Kidney (tissue), 13 donors: ENCODE measurements at regions not wholly inside any gene's neighbourhood (a gene's known extent, or its start where the extent isn't known, plus 50 kb on each side); places are given as distances from the start of the nearest gene placed in this dataset.

ENCODE experiments used
- DNase-seq, 5 donors: peaks; one replicate each; pipeline ENCODE4 v3.0.0-alpha.2; 2013 to 2020
- FAIRE-seq: peaks from 2 replicates; lab custom pipeline; 2012; peaks lifted over from hg19 to GRCh38; lab: Jason Lieb, UNC
- H3K27ac ChIP-seq, 2 donors: one replicate each; pipeline ENCODE4 v1.7.0; 2013; ENCODE audit warnings: low read depth in 2 of 2, low read length in 2 of 2, inconsistent platforms in 1 of 2
- H3K27me3 ChIP-seq: one replicate; pipeline ENCODE4 v1.7.1; 2013; ENCODE audit warnings: low read length, inconsistent platforms; ENCODE audit not compliant: control insufficient read depth, insufficient read depth
- H3K36me3 ChIP-seq, 3 donors: one replicate each; pipeline versions ENCODE4 v1.7.0 to v1.7.1; 2013; ENCODE audit warnings: low read length in 3 of 3, control low read depth in 1 of 3, inconsistent platforms in 1 of 3; ENCODE audit not compliant: insufficient read depth in 3 of 3, control insufficient read depth in 2 of 3
- H3K4me1 ChIP-seq, 3 donors: one replicate each; pipeline versions ENCODE4 v1.7.0 to v1.7.1; 2013; ENCODE audit warnings: low read length in 3 of 3, inconsistent platforms in 1 of 3, low read depth in 1 of 3; ENCODE audit not compliant: control insufficient read depth in 2 of 3, insufficient read depth in 2 of 3
- H3K4me3 ChIP-seq, 3 donors: one replicate each; pipeline versions ENCODE4 v1.7.0 to v1.8.1; 2013; ENCODE audit warnings: low read length in 3 of 3, control low read depth in 1 of 3, inconsistent platforms in 1 of 3
- H3K9ac ChIP-seq, 3 donors: one replicate each; pipeline versions ENCODE4 v1.7.0 to v1.7.1; 2013; ENCODE audit warnings: low read length in 3 of 3, control low read depth in 1 of 3, inconsistent platforms in 1 of 3
- H3K9me3 ChIP-seq, 3 donors: one replicate each; pipeline versions ENCODE4 v1.7.0 to v1.7.1; 2013; ENCODE audit warnings: low read length in 3 of 3, control low read depth in 1 of 3, inconsistent platforms in 1 of 3; ENCODE audit not compliant: control insufficient read depth in 2 of 3, insufficient read depth in 1 of 3
- CTCF ChIP-seq: IDR thresholded peaks from 3 replicates; pipeline ENCODE4 v1.5.1; 2012; ENCODE audit warnings: mild to moderate bottlenecking, moderate library complexity, borderline replicate concordance; ENCODE audit not compliant: insufficient read depth; ENCODE audit errors: extremely low read depth
- intact Hi-C: fragments of 100-400 bp; cut with DNase I; formaldehyde crosslinking; loops from one replicate; pipeline ENCODE4 v1.11.1; 2022
- donor health status: control.
- donor health status: control.
- donor health status: control.
- donor health status: control.
- donor health status: control.
- donor health status: DM: yes; HTN: yes; CAD: no.
- donor health status: Normal renal cell carcinoma (clear cell type).

GRCh38 chr11:37124384-37124783, 526.3 kb upstream of the RAG2 start:
- intact Hi-C loops: no loop called here

GRCh38 chr11:37115963-37116362, 517.9 kb upstream of the RAG2 start:
- Histone ChIP-seq H3K9ac (no peak overlapping the region), H3K4me1 (no peaks in the 10 kb centered on the region), H3K4me3 (no peak overlapping the region), H3K27ac (no peak overlapping the region), H3K36me3 (no peaks in the 10 kb centered on the region), H3K27me3 (no peaks in the 10 kb centered on the region), H3K9me3 (no peaks in the 10 kb centered on the region)
- intact Hi-C loops: no loop called here
- no peak for DNase-seq
- no peak for FAIRE-seq
- TF ChIP-seq CTCF: no peak

More at GRCh38 chr11:37124384-37124783, 526.3 kb upstream of the RAG2 start:
- DNase-seq (no peak), FAIRE-seq (no peak)
- no peaks in the 10 kb centered on the region for H3K9me3 ChIP-seq
- no peak for TF ChIP-seq CTCF
- H3K4me1 ChIP-seq: no peaks in the 10 kb centered on the region
- H3K36me3 ChIP-seq: no peaks in the 10 kb centered on the region
- no peak overlapping the region for H3K27ac ChIP-seq
- no peak overlapping the region for H3K9ac ChIP-seq
- no peak overlapping the region for H3K4me3 ChIP-seq
- no peaks in the 10 kb centered on the region for H3K27me3 ChIP-seq

- Histone ChIP-seq H3K27me3 (no peaks in the 10 kb centered on the region), H3K4me1 (no peaks in the 10 kb centered on the region), H3K9ac (no peak overlapping the region), H3K27ac (no peak overlapping the region), H3K9me3 (no peaks in the 10 kb centered on the region), H3K36me3 (no peaks in the 10 kb centered on the region), H3K4me3 (no peak overlapping the region)
- intact Hi-C loops: no loop called here
- FAIRE-seq: no peak
- peak in 2 of 5 donors; percentile 26 to 32 for DNase-seq
- TF ChIP-seq CTCF: no peak
Observed at GRCh38 chr11:37110385-37110784, 512.3 kb upstream of the RAG2 start.

GRCh38 chr11:37109286-37109585, 511.2 kb upstream of the RAG2 start:
- intact Hi-C loops: no loop called here
- no peak overlapping the region for H3K9ac ChIP-seq
- H3K27ac ChIP-seq: no peak overlapping the region
- no peak overlapping the region for H3K4me3 ChIP-seq
- no peaks in the 10 kb centered on the region for H3K27me3 ChIP-seq
- no peaks in the 10 kb centered on the region for H3K9me3 ChIP-seq
- DNase-seq (no peak), FAIRE-seq (no peak)
- H3K4me1 ChIP-seq: no peaks in the 10 kb centered on the region
- no peak for TF ChIP-seq CTCF
- H3K36me3 ChIP-seq: no peaks in the 10 kb centered on the region
